Suprapubic skin (tissue), 4 donors: ENCODE measurements at regions not wholly inside any gene's neighbourhood (a gene's known extent, or its start where the extent isn't known, plus 50 kb on each side); places are given as distances from the start of the nearest gene placed in this dataset.
A peak's percentile ranks its signal among the peaks of the same experiment; 100 is the strongest.

ENCODE experiments used
- DNase-seq, 2 donors: peaks; one replicate each; pipeline ENCODE4 v3.0.0-alpha.2; 2019; ENCODE audit warnings: low spot score in 2 of 2
- H3K27ac ChIP-seq: fragments of 200-600 bp; sonication (generic); one replicate; pipeline ENCODE4 v1.5.1; 2019
- H3K27me3 ChIP-seq: fragments of 200-600 bp; sonication (generic); one replicate; pipeline ENCODE4 v1.5.1; 2019
- H3K36me3 ChIP-seq: fragments of 200-600 bp; sonication (generic); one replicate; pipeline ENCODE4 v1.5.1; 2019
- H3K4me1 ChIP-seq: fragments of 200-600 bp; sonication (generic); one replicate; pipeline ENCODE4 v1.5.1; 2019
- H3K4me3 ChIP-seq: fragments of 200-600 bp; sonication (generic); one replicate; pipeline ENCODE4 v1.5.1; 2019; ENCODE audit warnings: mild to moderate bottlenecking
- H3K9me3 ChIP-seq: fragments of 200-600 bp; sonication (generic); one replicate; pipeline ENCODE4 v1.5.1; 2019
- CTCF ChIP-seq, 2 donors: fragments of 200-600 bp in 1 of 2; fragments of 450-650 bp in 1 of 2; sonication (generic) in 1 of 2; IDR thresholded peaks; one replicate each; pipeline ENCODE4 v1.5.1; 2016 to 2019; ENCODE audit warnings: antibody characterized with exemption in 2 of 2, mild to moderate bottlenecking in 1 of 2, moderate library complexity in 1 of 2
- EP300 ChIP-seq: sonication (generic); formaldehyde crosslinking; IDR thresholded peaks from one replicate; pipeline ENCODE4 v1.6.1; 2017; ENCODE audit warnings: antibody characterized with exemption
- POLR2A ChIP-seq, 2 donors: fragments of 450-650 bp; IDR thresholded peaks; one replicate each; pipeline ENCODE4 v1.6.1; 2017; ENCODE audit warnings: antibody characterized with exemption in 2 of 2, mild to moderate bottlenecking in 2 of 2, moderate library complexity in 2 of 2
- POLR2AphosphoS5 ChIP-seq, 3 donors: sonication (generic); formaldehyde crosslinking; IDR thresholded peaks; one replicate each; pipeline ENCODE4 v1.6.1; 2017; ENCODE audit warnings: antibody characterized with exemption in 3 of 3
- WGBS: methylation state at CpG from one replicate; pipeline ENCODE4 v1.1.5; 2018; 5-methylcytosine and 5-hydroxymethylcytosine counted together

- no peak for DNase-seq
- H3K27ac ChIP-seq: no peak overlapping the region
- H3K36me3 ChIP-seq: no peaks in the 10 kb centered on the region
- H3K4me3 ChIP-seq: no peak overlapping the region
- H3K27me3 ChIP-seq: peaks cover 10% of the 10 kb centered on the region
- peaks cover 2% of the 10 kb centered on the region for H3K9me3 ChIP-seq
- no peaks in the 10 kb centered on the region for H3K4me1 ChIP-seq
- 67% methylated on average over 4 of the region's 4 CpGs for WGBS
- TF ChIP-seq EP300: no peak
- TF ChIP-seq POLR2A (IDR thresholded peaks at IDR 0.05): no peak
- no peak for TF ChIP-seq POLR2AphosphoS5 (IDR thresholded peaks at IDR 0.05)
- TF ChIP-seq CTCF (IDR thresholded peaks at IDR 0.05): no peak
Observed at GRCh38 chr2:891734-892133, 58.9 kb upstream of the SNTG2 start.

- no peak for TF ChIP-seq POLR2AphosphoS5 (IDR thresholded peaks at IDR 0.05)
- TF ChIP-seq POLR2A (IDR thresholded peaks at IDR 0.05): no peak
- TF ChIP-seq EP300: no peak
- TF ChIP-seq CTCF (IDR thresholded peaks at IDR 0.05): no peak
- Histone ChIP-seq H3K27ac (no peak overlapping the region), H3K36me3 (no peaks in the 10 kb centered on the region), H3K27me3 (peaks cover 15% of the 10 kb centered on the region), H3K4me1 (no peaks in the 10 kb centered on the region), H3K9me3 (no peaks in the 10 kb centered on the region), H3K4me3 (no peak overlapping the region)
- 68% methylated on average over 6 of the region's 6 CpGs for WGBS
- DNase-seq: no peak
Observed at GRCh38 chr2:890791-891190, 59.9 kb upstream of the SNTG2 start.

GRCh38 chr2:890214-890613, 60.4 kb upstream of the SNTG2 start:
- no peak for DNase-seq
- Histone ChIP-seq H3K27ac (no peak overlapping the region), H3K9me3 (no peaks in the 10 kb centered on the region), H3K4me1 (no peaks in the 10 kb centered on the region), H3K27me3 (peaks cover 19% of the 10 kb centered on the region), H3K4me3 (no peak overlapping the region), H3K36me3 (no peaks in the 10 kb centered on the region)
- 87% methylated on average over 8 of the region's 8 CpGs for WGBS
- TF ChIP-seq POLR2AphosphoS5 (IDR thresholded peaks at IDR 0.05) (no peak), EP300 (no peak), CTCF (IDR thresholded peaks at IDR 0.05) (no peak), POLR2A (IDR thresholded peaks at IDR 0.05) (no peak)

- Histone ChIP-seq H3K36me3 (no peaks in the 10 kb centered on the region), H3K27me3 (peaks cover 31% of the 10 kb centered on the region), H3K27ac (no peak overlapping the region), H3K9me3 (no peaks in the 10 kb centered on the region), H3K4me1 (no peaks in the 10 kb centered on the region), H3K4me3 (no peak overlapping the region)
- peak in 1 of 2 donors; percentile 73 for DNase-seq
- 71% methylated on average over 14 of the region's 14 CpGs for WGBS
- TF ChIP-seq CTCF (IDR thresholded peaks at IDR 0.05): no peak
- no peak for TF ChIP-seq POLR2AphosphoS5 (IDR thresholded peaks at IDR 0.05)
- no peak for TF ChIP-seq POLR2A (IDR thresholded peaks at IDR 0.05)
- no peak for TF ChIP-seq EP300
Observed at GRCh38 chr2:888906-889566, 61.6 kb upstream of the SNTG2 start.

- H3K36me3 ChIP-seq: no peaks in the 10 kb centered on the region
Observed at GRCh38 chr2:888211-888801, 62.3 kb upstream of the SNTG2 start.

More at GRCh38 chr2:888211-888801, 62.3 kb upstream of the SNTG2 start:
- TF ChIP-seq POLR2AphosphoS5 (IDR thresholded peaks at IDR 0.05) (no peak), CTCF (IDR thresholded peaks at IDR 0.05) (no peak), EP300 (no peak), POLR2A (IDR thresholded peaks at IDR 0.05) (no peak)
- Histone ChIP-seq H3K9me3 (no peaks in the 10 kb centered on the region), H3K27ac (no peak overlapping the region), H3K4me3 (no peak overlapping the region), H3K27me3 (peaks cover 38% of the 10 kb centered on the region), H3K4me1 (no peaks in the 10 kb centered on the region)
- 87% methylated on average over 13 of the region's 13 CpGs for WGBS
- DNase-seq: peak in 1 of 2 donors; percentile 60
